ENCODE measurements at regions not wholly inside any gene's neighbourhood (a gene's known extent, or its start where the extent isn't known, plus 50 kb on each side); places are given as distances from the start of the nearest gene placed in this dataset.
"Not testable (repeated sequence)": the region's sequence is repeated elsewhere in the genome, so short reads cannot be mapped to it uniquely, and the experiment has no call there.

GRCh38 chrX:138914767-138915166 lies 203.2 kb upstream of the FGF13 start:
- Histone ChIP-seq H3K9me3 (no peaks in the 10 kb centered on the region), H3K36me3 (no peaks in the 10 kb centered on the region), H3K27ac (no peak overlapping the region), H3K9ac (no peak overlapping the region), H3K4me2 (no peak overlapping the region), H3K4me3 (no peak overlapping the region), H3K4me1 (no peaks in the 10 kb centered on the region), H4K20me1 (no peaks in the 10 kb centered on the region), H3K27me3 (peaks cover 86% of the 10 kb centered on the region)
- no peak for TF ChIP-seq Cebpa-rat (IDR thresholded peaks at IDR 0.05)

- Histone ChIP-seq H3K4me3 (no peak overlapping the region), H3K27me3 (peaks cover 83% of the 10 kb centered on the region), H3K4me2 (no peak overlapping the region), H3K36me3 (no peaks in the 10 kb centered on the region), H3K27ac (no peak overlapping the region), H3K9me3 (no peaks in the 10 kb centered on the region), H4K20me1 (no peaks in the 10 kb centered on the region), H3K4me1 (no peaks in the 10 kb centered on the region), H3K9ac (no peak overlapping the region)
- no peak for TF ChIP-seq Cebpa-rat (IDR thresholded peaks at IDR 0.05)
Measured at GRCh38 chrX:138908577-138908976, 197.1 kb upstream of the FGF13 start.

GRCh38 chrX:138897621-138898492 lies 186.3 kb upstream of the FGF13 start:
- H3K9me3 ChIP-seq = no peaks in the 10 kb centered on the region
- no peak for TF ChIP-seq Cebpa-rat (IDR thresholded peaks at IDR 0.05)
- no peaks in the 10 kb centered on the region for H3K36me3 ChIP-seq
- no peak overlapping the region for H3K27ac ChIP-seq
- no peak overlapping the region for H3K4me3 ChIP-seq
- H3K27me3 ChIP-seq = peaks cover 64% of the 10 kb centered on the region
- no peak overlapping the region for H3K9ac ChIP-seq
- H3K4me2 ChIP-seq = no peak overlapping the region
- peaks cover 9% of the 10 kb centered on the region; the same call in 1 of the 2 replicates for H4K20me1 ChIP-seq
- H3K4me1 ChIP-seq = no peaks in the 10 kb centered on the region

- no peak overlapping the region for H3K27ac ChIP-seq
- no peaks in the 10 kb centered on the region for H3K36me3 ChIP-seq
- no peak overlapping the region for H3K9ac ChIP-seq
- H3K27me3 ChIP-seq = peaks cover 39% of the 10 kb centered on the region
- no peaks in the 10 kb centered on the region for H3K4me1 ChIP-seq
- H4K20me1 ChIP-seq = no peaks in the 10 kb centered on the region; the same call in 1 of the 2 replicates
- H3K9me3 ChIP-seq = no peaks in the 10 kb centered on the region
- no peak overlapping the region for H3K4me3 ChIP-seq
- H3K4me2 ChIP-seq = no peak overlapping the region
- TF ChIP-seq Cebpa-rat (IDR thresholded peaks at IDR 0.05) = no peak
Measured at GRCh38 chrX:138890491-138890890, 179.0 kb upstream of the FGF13 start.

- no peak overlapping the region for H3K4me3 ChIP-seq
- no peak overlapping the region for H3K9ac ChIP-seq
- no peak for TF ChIP-seq Cebpa-rat (IDR thresholded peaks at IDR 0.05)
- no peaks in the 10 kb centered on the region for H3K9me3 ChIP-seq
- H3K4me1 ChIP-seq = no peaks in the 10 kb centered on the region
- no peak overlapping the region for H3K4me2 ChIP-seq
- no peak overlapping the region for H3K27ac ChIP-seq
- peaks cover 46% of the 10 kb centered on the region for H3K27me3 ChIP-seq
- no peaks in the 10 kb centered on the region; the same call in 1 of the 2 replicates for H4K20me1 ChIP-seq
- no peaks in the 10 kb centered on the region for H3K36me3 ChIP-seq
Measured at GRCh38 chrX:138889149-138889548, 177.6 kb upstream of the FGF13 start.

- H3K9ac ChIP-seq = no peak overlapping the region
- H3K27ac ChIP-seq = no peak overlapping the region
- no peaks in the 10 kb centered on the region for H3K9me3 ChIP-seq
Measured at GRCh38 chrX:138886769-138887168, 175.3 kb upstream of the FGF13 start.

GRCh38 chrX:138885886-138886285 lies 174.4 kb upstream of the FGF13 start:
- H3K27me3 ChIP-seq = peaks cover 42% of the 10 kb centered on the region
- H3K4me1 ChIP-seq = no peaks in the 10 kb centered on the region
- no peak overlapping the region for H3K9ac ChIP-seq
- H3K27ac ChIP-seq = no peak overlapping the region
- no peak overlapping the region for H3K4me3 ChIP-seq
- TF ChIP-seq Cebpa-rat (IDR thresholded peaks at IDR 0.05) = no peak
- no peaks in the 10 kb centered on the region for H3K36me3 ChIP-seq
- H3K4me2 ChIP-seq = no peak overlapping the region
- H4K20me1 ChIP-seq = no peaks in the 10 kb centered on the region
- no peaks in the 10 kb centered on the region for H3K9me3 ChIP-seq

More at GRCh38 chrX:138886769-138887168, 175.3 kb upstream of the FGF13 start:
- TF ChIP-seq Cebpa-rat (IDR thresholded peaks at IDR 0.05) = no peak
- Histone ChIP-seq H3K4me3 (no peak overlapping the region), H3K4me2 (no peak overlapping the region), H3K36me3 (no peaks in the 10 kb centered on the region), H4K20me1 (no peaks in the 10 kb centered on the region), H3K27me3 (peaks cover 47% of the 10 kb centered on the region), H3K4me1 (no peaks in the 10 kb centered on the region)

GRCh38 chrX:138880293-138880692 lies 168.8 kb upstream of the FGF13 start:
- H3K36me3 ChIP-seq, H3K27ac ChIP-seq, H3K4me1 ChIP-seq, H3K4me2 ChIP-seq, H3K9me3 ChIP-seq, H3K9ac ChIP-seq, H4K20me1 ChIP-seq, H3K4me3 ChIP-seq: not testable (repeated sequence)
- H3K27me3 ChIP-seq = peaks cover 30% of the 10 kb centered on the region

GRCh38 chrX:138877746-138878145 lies 166.2 kb upstream of the FGF13 start:
- H3K9ac ChIP-seq = no peak overlapping the region
- H3K4me3 ChIP-seq = no peak overlapping the region
- H3K9me3 ChIP-seq = no peaks in the 10 kb centered on the region; the same call in 1 of the 2 replicates
- no peak for TF ChIP-seq Cebpa-rat (IDR thresholded peaks at IDR 0.05)
- H3K4me2 ChIP-seq = no peak overlapping the region
- peaks cover 17% of the 10 kb centered on the region for H3K27me3 ChIP-seq
- no peak overlapping the region for H3K27ac ChIP-seq
- no peaks in the 10 kb centered on the region for H3K4me1 ChIP-seq
- H4K20me1 ChIP-seq = no peaks in the 10 kb centered on the region
- H3K36me3 ChIP-seq = no peaks in the 10 kb centered on the region

GRCh38 chrX:138875472-138875871 lies 164.0 kb upstream of the FGF13 start:
- Histone ChIP-seq H3K4me2 (no peak overlapping the region), H3K36me3 (no peaks in the 10 kb centered on the region), H3K9me3 (no peaks in the 10 kb centered on the region; the same call in 1 of the 2 replicates), H3K27ac (no peak overlapping the region), H3K27me3 (peaks cover 33% of the 10 kb centered on the region), H3K4me1 (no peaks in the 10 kb centered on the region), H3K4me3 (no peak overlapping the region), H3K9ac (no peak overlapping the region), H4K20me1 (no peaks in the 10 kb centered on the region)
- no peak for TF ChIP-seq Cebpa-rat (IDR thresholded peaks at IDR 0.05)

Data from BLaER1 (cell line).